Ecto neural progenitor cell (in vitro differentiated cells): ENCODE measurements at regions not wholly inside any gene's neighbourhood (a gene's known extent, or its start where the extent isn't known, plus 50 kb on each side); places are given as distances from the start of the nearest gene placed in this dataset.

Experiments used
- DNase-seq: peaks from one replicate; pipeline ENCODE4 v3.0.0-alpha.2; 2018; ENCODE audit warnings: low spot score

GRCh38 chr2:217656316-217656715 is 346.5 kb downstream of the TNS1 start:
- no peak for DNase-seq

- no peak for DNase-seq
Measured at GRCh38 chr2:217655651-217656050, 347.1 kb downstream of the TNS1 start.

- DNase-seq = no peak
Measured at GRCh38 chr2:217654168-217654567, 348.6 kb downstream of the TNS1 start.

GRCh38 chr2:217652761-217653639 is 349.8 kb downstream of the TNS1 start:
- no peak for DNase-seq

GRCh38 chr2:217650716-217651360 is 352.0 kb downstream of the TNS1 start:
- peak; percentile 58 for DNase-seq

GRCh38 chr2:217650229-217650628 is 352.6 kb downstream of the TNS1 start:
- DNase-seq = no peak

- DNase-seq = no peak
Measured at GRCh38 chr2:217647925-217648324, 354.9 kb downstream of the TNS1 start.

GRCh38 chr2:217647226-217647625 is 355.6 kb downstream of the TNS1 start:
- DNase-seq = no peak

- DNase-seq = no peak
Measured at GRCh38 chr2:217645896-217646295, 356.9 kb downstream of the TNS1 start.

GRCh38 chr2:217643789-217644301 is 358.9 kb downstream of the TNS1 start:
- peak; percentile 61 for DNase-seq

GRCh38 chr2:217642944-217643343 is 359.9 kb downstream of the TNS1 start:
- DNase-seq = no peak

GRCh38 chr2:217641960-217642359 is 360.8 kb downstream of the TNS1 start:
- no peak for DNase-seq

- no peak for DNase-seq
Measured at GRCh38 chr2:217639481-217639880, 363.3 kb downstream of the TNS1 start.

GRCh38 chr2:217638533-217638932 is 364.3 kb downstream of the TNS1 start:
- no peak for DNase-seq

GRCh38 chr2:217638031-217638430 is 364.8 kb downstream of the TNS1 start:
- no peak for DNase-seq

GRCh38 chr2:217636991-217637561 is 365.7 kb downstream of the TNS1 start:
- DNase-seq = no peak

GRCh38 chr2:217636578-217636977 is 366.2 kb downstream of the TNS1 start:
- no peak for DNase-seq

GRCh38 chr2:217634871-217635270 is 367.9 kb downstream of the TNS1 start:
- DNase-seq = no peak

- no peak for DNase-seq
Measured at GRCh38 chr2:217632043-217632442, 370.8 kb downstream of the TNS1 start.

- DNase-seq = no peak
Measured at GRCh38 chr2:217631115-217631514, 371.7 kb downstream of the TNS1 start.

- DNase-seq = no peak
Measured at GRCh38 chr2:217629347-217629746, 373.4 kb downstream of the TNS1 start.

- no peak for DNase-seq
Measured at GRCh38 chr2:217628061-217628460, 374.7 kb downstream of the TNS1 start.

- no peak for DNase-seq
Measured at GRCh38 chr2:217626926-217627325, 375.9 kb downstream of the TNS1 start.
